GM23338 (cell line): ENCODE measurements at regions not wholly inside any gene's neighbourhood (a gene's known extent, or its start where the extent isn't known, plus 50 kb on each side); places are given as distances from the start of the nearest gene placed in this dataset.

Experiments used
- ATAC-seq: fragments of 200-7000 bp; cut with Tn5 transposase; 3 replicates; pipeline ENCODE4 v1.9.1; 2020
- DNase-seq: peaks from one replicate; pipeline ENCODE4 v3.0.0-alpha.2; 2015; ENCODE audit warnings: low spot score
- H2AFZ ChIP-seq: fragments of 200-600 bp; sonication (generic); 2 replicates; pipeline ENCODE4 v1.8.0; 2016; ENCODE audit warnings: antibody characterized with exemption, mild to moderate bottlenecking, moderate library complexity
- H3F3A ChIP-seq: fragments of 200-600 bp; sonication (generic); replicated peaks from 2 replicates; pipeline ENCODE4 v1.8.0; 2017; ENCODE audit warnings: antibody characterized with exemption, mixed run types, low read depth
- H3K27ac ChIP-seq: fragments of 200-600 bp; sonication (generic); 2 replicates; pipeline ENCODE4 v1.6.1; 2016; ENCODE audit warnings: low read depth
- H3K27me3 ChIP-seq: fragments of 200-600 bp; sonication (generic); 2 replicates; pipeline ENCODE4 v1.8.0; 2016; ENCODE audit warnings: mild to moderate bottlenecking, mixed run types, moderate library complexity; ENCODE audit not compliant: insufficient read depth
- H3K36me3 ChIP-seq: fragments of 200-600 bp; sonication (generic); 2 replicates; pipeline ENCODE4 v1.8.0; 2016; ENCODE audit warnings: mild to moderate bottlenecking; ENCODE audit not compliant: insufficient read depth
- H3K4me1 ChIP-seq: fragments of 200-600 bp; sonication (generic); 2 replicates; pipeline ENCODE4 v1.8.0; 2016; ENCODE audit warnings: mild to moderate bottlenecking, moderate library complexity; ENCODE audit not compliant: insufficient read depth
- H3K4me2 ChIP-seq: fragments of 200-600 bp; sonication (generic); 2 replicates; pipeline ENCODE4 v1.7.1; 2017; ENCODE audit warnings: mixed run types
- H3K4me3 ChIP-seq: fragments of 200-600 bp; sonication (generic); 2 replicates; pipeline ENCODE4 v1.6.1; 2016; ENCODE audit warnings: mixed run types
- H3K79me2 ChIP-seq: fragments of 200-600 bp; sonication (generic); replicated peaks from 2 replicates; pipeline ENCODE4 v1.8.0; 2017; ENCODE audit warnings: mild to moderate bottlenecking; ENCODE audit not compliant: insufficient read depth
- H3K9me2 ChIP-seq: fragments of 200-600 bp; sonication (generic); 2 replicates; pipeline ENCODE4 v1.8.0; 2017; ENCODE audit not compliant: insufficient read depth
- H4K20me1 ChIP-seq: fragments of 200-600 bp; sonication (generic); replicated peaks from 2 replicates; pipeline ENCODE4 v1.8.0; 2017; ENCODE audit warnings: mild to moderate bottlenecking; ENCODE audit not compliant: insufficient read depth
- H3K27ac Mint-ChIP-seq: 2 replicates; pipeline ENCODE4 v1.8.0; 2020; ENCODE audit warnings: inconsistent platforms, mild to moderate bottlenecking, moderate library complexity, mixed read lengths
- H3K27me3 Mint-ChIP-seq: 3 replicates; pipeline ENCODE4 v1.8.0; 2022; ENCODE audit warnings: low read depth, mild to moderate bottlenecking, moderate library complexity, mixed read lengths, inconsistent platforms; ENCODE audit not compliant: insufficient read depth, poor library complexity
- H3K36me3 Mint-ChIP-seq: 3 replicates; pipeline ENCODE4 v1.8.0; 2021; ENCODE audit warnings: low read depth, mild to moderate bottlenecking, inconsistent platforms, moderate library complexity, mixed read lengths
- H3K4me1 Mint-ChIP-seq: 3 replicates; pipeline ENCODE4 v1.8.0; 2020; ENCODE audit warnings: mild to moderate bottlenecking, inconsistent platforms, mixed read lengths
- H3K4me3 Mint-ChIP-seq: 3 replicates; pipeline ENCODE4 v1.8.0; 2021; ENCODE audit warnings: moderate library complexity, mild to moderate bottlenecking, inconsistent platforms, mixed read lengths
- H3K9me3 Mint-ChIP-seq: 3 replicates; pipeline ENCODE4 v1.8.0; 2020; ENCODE audit warnings: moderate library complexity, mild to moderate bottlenecking, inconsistent platforms, mixed read lengths
- CREB1 ChIP-seq: fragments of 250-450 bp; sonication (Bioruptor Pico); IDR thresholded peaks from 2 replicates; pipeline ENCODE4 v1.5.0; 2020; ENCODE audit warnings: low read depth, mild to moderate bottlenecking, moderate library complexity
- CTCF ChIP-seq, 2 experiments: fragments of 200-600 bp in 1 of 2; sonication (generic) in 1 of 2; conservative IDR thresholded peaks; 2 replicates each; pipeline versions ENCODE4 v1.5.1 to v1.6.1; 2016 to 2017; ENCODE audit warnings: antibody characterized with exemption in 2 of 2, low read depth in 2 of 2, mild to moderate bottlenecking in 2 of 2, moderate library complexity in 1 of 2
- ETS1 ChIP-seq: IDR thresholded peaks from 2 replicates; pipeline ENCODE4 v1.6.1; 2016; ENCODE audit warnings: antibody characterized with exemption
- EZH2 ChIP-seq: fragments of 200-600 bp; sonication (generic); IDR thresholded peaks from one replicate; pipeline ENCODE4 v1.8.0; 2017; ENCODE audit warnings: antibody characterized with exemption, mild to moderate bottlenecking, low read depth; ENCODE audit not compliant: unreplicated experiment
- EZH2phosphoT487 ChIP-seq: fragments of 200-600 bp; sonication (generic); IDR thresholded peaks from one replicate; pipeline ENCODE4 v1.8.1; 2018; ENCODE audit warnings: antibody characterized with exemption; ENCODE audit not compliant: unreplicated experiment
- JUNB ChIP-seq: IDR thresholded peaks from one replicate; pipeline ENCODE4 v1.6.1; 2016; ENCODE audit warnings: antibody characterized with exemption; ENCODE audit not compliant: unreplicated experiment
- NANOG ChIP-seq: IDR thresholded peaks from 2 replicates; pipeline ENCODE4 v1.6.1; 2016; ENCODE audit warnings: antibody characterized with exemption, borderline replicate concordance
- POLR2AphosphoS5 ChIP-seq: IDR thresholded peaks from 2 replicates; pipeline ENCODE4 v1.6.1; 2016; ENCODE audit warnings: antibody characterized with exemption, low read depth
- ZNF114 ChIP-seq: fragments of 250-450 bp; sonication (Bioruptor Pico); IDR thresholded peaks from 2 replicates; pipeline ENCODE4 v1.5.0; 2020; ENCODE audit warnings: mild to moderate bottlenecking, moderate library complexity
- ZNF331 ChIP-seq: fragments of 250-450 bp; sonication (Bioruptor Pico); IDR thresholded peaks from 2 replicates; pipeline ENCODE4 v1.5.0; 2020; ENCODE audit warnings: low read depth, mild to moderate bottlenecking, moderate library complexity

- Mint-ChIP-seq H3K4me1 (peaks cover 25% of the 10 kb centered on the region), H3K27me3 (peaks cover 13% of the 10 kb centered on the region), H3K4me3 (no peak overlapping the region), H3K27ac (no peak overlapping the region), H3K9me3 (no peaks in the 10 kb centered on the region), H3K36me3 (no peaks in the 10 kb centered on the region; the same call in 2 of the 3 replicates)
- TF ChIP-seq CREB1 (CRISPR knock-in tag), result no peak
- no peak for TF ChIP-seq POLR2AphosphoS5
- no peak for TF ChIP-seq ETS1
- TF ChIP-seq NANOG, result no peak
- no peak for TF ChIP-seq EZH2phosphoT487
- TF ChIP-seq ZNF331, result no peak
- TF ChIP-seq JUNB, result no peak
- no peak for TF ChIP-seq CTCF (conservative IDR thresholded peaks at IDR 0.05; ENCODE audit: low read depth in 2 of 2)
- no peak for TF ChIP-seq ZNF114 (CRISPR knock-in tag)
- no peak for TF ChIP-seq EZH2
- Histone ChIP-seq H3K79me2 (no peaks in the 10 kb centered on the region), H3K27ac (no peak overlapping the region), H3K36me3 (no peaks in the 10 kb centered on the region), H3K27me3 (no peaks in the 10 kb centered on the region), H3K4me1 (peaks cover 5% of the 10 kb centered on the region; the same call in 1 of the 2 replicates), H3K4me2 (no peak overlapping the region), H3K9me2 (no peaks in the 10 kb centered on the region), H4K20me1 (no peaks in the 10 kb centered on the region), H3F3A (no peaks in the 10 kb centered on the region), H3K4me3 (no peak overlapping the region), H2AFZ (no peak overlapping the region)
- DNase-seq, result no peak
- ATAC-seq, result no peak
Measured at GRCh38 chr19:29401712-29402421, 123.9 kb upstream of the VSTM2B start.

- no peak overlapping the region for H3K4me3 ChIP-seq
- H3K9me2 ChIP-seq, result no peaks in the 10 kb centered on the region
- Mint-ChIP-seq H3K4me3 (no peak overlapping the region), H3K36me3 (no peaks in the 10 kb centered on the region; the same call in 2 of the 3 replicates), H3K9me3 (no peaks in the 10 kb centered on the region), H3K27ac (no peak overlapping the region), H3K4me1 (peaks cover 21% of the 10 kb centered on the region), H3K27me3 (peaks cover 9% of the 10 kb centered on the region)
- no peaks in the 10 kb centered on the region for H3K36me3 ChIP-seq
- H3K4me2 ChIP-seq, result no peak overlapping the region
- no peaks in the 10 kb centered on the region for H3K27me3 ChIP-seq
- H4K20me1 ChIP-seq, result no peaks in the 10 kb centered on the region
- ATAC-seq, result no peak
- no peak overlapping the region for H2AFZ ChIP-seq
- no peaks in the 10 kb centered on the region for H3F3A ChIP-seq
- H3K27ac ChIP-seq, result no peak overlapping the region
- peaks cover 5% of the 10 kb centered on the region; the same call in 1 of the 2 replicates for H3K4me1 ChIP-seq
- DNase-seq, result no peak
- H3K79me2 ChIP-seq, result no peaks in the 10 kb centered on the region
- no peak for TF ChIP-seq POLR2AphosphoS5
- TF ChIP-seq CTCF (conservative IDR thresholded peaks at IDR 0.05; ENCODE audit: low read depth in 2 of 2), result no peak
- no peak for TF ChIP-seq EZH2phosphoT487
- no peak for TF ChIP-seq CREB1 (CRISPR knock-in tag)
Measured at GRCh38 chr19:29402563-29402962, 123.2 kb upstream of the VSTM2B start.
